Dermis blood vessel endothelial cell (primary cell): ENCODE measurements at regions not wholly inside any gene's neighbourhood (a gene's known extent, or its start where the extent isn't known, plus 50 kb on each side); places are given as distances from the start of the nearest gene placed in this dataset.

ENCODE experiments used
- DNase-seq: peaks from one replicate; pipeline ENCODE4 v3.0.0; 2010

DNA sequence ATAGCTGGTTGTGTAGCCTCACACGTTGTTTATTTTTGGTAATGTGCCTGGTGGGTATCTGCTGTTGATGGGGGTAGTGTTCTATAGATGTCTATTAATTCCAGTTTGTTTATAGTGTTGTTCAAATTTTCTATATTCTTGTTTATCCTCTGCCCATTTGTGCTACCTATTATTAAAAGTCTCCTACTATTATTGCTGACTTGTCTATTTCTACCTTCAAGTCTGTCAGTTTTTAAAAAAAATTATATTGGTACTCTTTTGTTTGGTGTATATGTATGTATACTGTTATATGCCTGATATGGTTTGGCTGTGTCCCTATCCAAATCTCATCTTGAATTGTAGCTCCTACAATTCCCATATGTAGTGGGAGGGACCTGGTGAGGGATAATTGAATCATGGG is 578.6 kb downstream of the PCDH7 start:
- DNase-seq, result no peak

DNA sequence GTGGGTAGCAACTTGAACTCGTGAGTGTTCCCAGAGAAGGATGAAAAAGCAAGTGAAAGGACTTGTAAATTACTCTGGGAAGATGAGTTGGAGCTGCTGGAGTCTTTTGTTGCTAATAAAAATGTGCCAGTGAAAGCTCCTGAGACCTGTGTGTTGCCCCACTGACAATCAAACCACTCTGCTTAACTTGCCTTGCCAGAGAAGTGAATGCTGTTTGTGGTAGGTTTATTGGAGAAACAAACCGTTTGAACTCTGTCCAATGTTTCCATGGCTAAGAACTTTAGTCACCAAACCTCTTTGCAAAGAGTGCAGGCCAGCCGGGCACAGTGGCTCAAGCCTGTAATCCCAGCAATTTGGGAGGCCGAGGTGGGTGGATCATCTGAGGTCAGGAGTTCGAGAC is 586.9 kb downstream of the PCDH7 start:
- no peak for DNase-seq

DNA sequence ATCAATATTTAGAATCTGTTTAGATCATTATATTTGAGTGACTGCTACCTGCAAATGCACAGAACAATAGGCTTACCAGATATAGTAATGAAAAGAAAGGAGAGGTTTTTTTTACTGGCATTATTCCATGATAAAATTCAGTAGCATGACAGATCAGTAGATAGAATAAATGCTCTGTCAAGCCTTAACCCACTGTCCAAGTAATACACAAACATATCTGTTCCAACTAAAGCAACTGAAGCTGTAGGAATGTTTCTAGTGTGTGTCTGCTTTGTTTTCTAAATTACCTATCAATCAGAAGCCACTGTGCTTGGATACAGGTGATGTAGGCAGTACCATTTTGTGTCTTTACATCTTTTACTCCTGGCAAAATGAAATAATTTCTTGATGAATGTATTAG is 604.6 kb downstream of the PCDH7 start:
- DNase-seq, result no peak

DNA sequence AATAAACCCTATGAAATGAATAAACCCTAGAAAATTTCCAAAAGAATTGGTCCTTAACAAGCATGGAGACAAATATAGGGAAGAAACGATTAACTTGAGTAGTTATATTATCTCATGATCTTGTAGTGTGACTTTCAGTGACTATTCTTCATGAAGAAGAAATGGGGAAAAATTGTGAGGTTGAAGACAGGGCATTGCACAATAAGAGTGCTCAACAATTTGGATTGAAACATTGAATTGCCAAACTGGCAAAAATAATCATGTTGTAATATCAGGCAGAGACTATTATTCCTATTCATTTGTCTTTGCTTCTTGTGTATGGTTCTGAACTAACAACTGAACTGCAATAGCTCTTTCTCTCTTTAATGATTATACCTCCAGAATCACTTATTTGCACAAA is 605.1 kb downstream of the PCDH7 start:
- DNase-seq, result no peak

DNA sequence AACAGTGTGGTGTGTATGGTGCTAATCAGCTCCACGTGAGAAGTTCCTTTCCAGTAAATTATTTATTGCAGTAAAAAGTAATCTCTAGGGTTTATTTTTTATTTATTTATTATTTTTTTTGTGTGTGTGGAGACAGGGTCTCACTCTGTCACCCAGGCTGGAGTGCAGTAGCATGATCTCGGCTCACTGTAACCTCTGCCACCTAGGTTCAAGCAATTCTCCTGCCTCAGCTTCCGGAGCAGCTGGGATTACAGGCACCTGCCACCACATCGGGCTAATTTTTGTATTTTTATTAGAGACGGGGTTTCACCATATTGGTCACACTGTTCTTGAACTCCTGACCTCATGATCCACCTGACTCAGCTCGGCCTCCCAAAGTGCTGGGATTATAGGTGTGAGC is 606.9 kb downstream of the PCDH7 start:
- DNase-seq, result no peak

DNA sequence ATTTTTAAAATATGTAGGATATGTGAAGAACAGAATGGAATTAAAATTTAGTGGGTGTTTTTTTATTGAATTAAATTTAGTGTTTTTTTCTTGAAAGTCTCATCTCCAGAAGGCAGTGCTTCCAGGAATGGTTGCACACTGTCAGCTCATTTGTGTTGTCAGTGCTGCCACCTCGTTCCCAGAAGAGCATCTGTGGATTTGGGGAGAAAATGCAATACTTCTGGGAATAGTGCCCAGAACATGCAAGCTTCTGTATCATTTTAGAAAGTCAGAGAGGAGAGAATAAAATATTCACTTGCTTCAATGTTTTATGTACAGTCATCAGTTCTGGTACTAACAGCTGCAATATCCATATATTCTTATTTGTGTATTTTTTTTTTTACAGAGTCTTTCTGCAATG is 608.8 kb downstream of the PCDH7 start:
- DNase-seq, result no peak

DNA sequence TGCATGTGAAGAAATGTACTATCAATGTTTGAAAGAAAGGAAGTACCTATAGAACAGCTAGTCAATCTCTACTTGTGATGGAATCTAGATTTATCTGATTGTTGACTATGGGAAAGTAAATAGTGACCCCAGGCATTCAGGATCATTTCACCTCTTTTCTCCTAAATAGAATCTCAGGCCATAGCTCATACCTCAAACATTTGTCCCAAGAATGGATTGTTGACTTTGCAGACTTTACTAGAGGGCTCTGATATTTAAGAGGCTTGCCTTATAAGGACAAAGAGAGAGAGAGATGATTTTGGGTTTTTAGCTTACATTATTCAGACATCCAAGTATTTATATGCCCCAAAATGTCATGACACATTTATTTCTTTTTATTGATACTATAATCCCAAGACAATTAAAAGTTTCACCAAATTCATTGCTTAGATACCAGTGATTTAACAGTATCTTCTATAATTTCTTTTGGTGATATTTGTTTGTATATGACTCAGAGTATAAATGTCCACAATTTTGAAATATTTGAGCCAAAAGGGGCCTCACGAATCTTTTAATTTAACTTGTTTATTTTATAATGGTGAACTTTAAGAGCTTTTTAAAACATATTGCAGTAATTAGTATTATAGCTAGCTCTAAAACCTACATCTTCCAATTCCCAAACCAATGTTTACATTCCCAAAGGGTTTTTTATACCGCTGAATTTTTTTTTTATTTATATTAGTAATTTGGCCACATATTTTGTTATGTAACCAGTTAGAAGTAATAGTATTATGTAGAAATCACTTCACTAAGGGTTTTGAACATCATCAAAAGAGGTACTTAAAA is 614.1 kb downstream of the PCDH7 start:
- DNase-seq, result no peak

DNA sequence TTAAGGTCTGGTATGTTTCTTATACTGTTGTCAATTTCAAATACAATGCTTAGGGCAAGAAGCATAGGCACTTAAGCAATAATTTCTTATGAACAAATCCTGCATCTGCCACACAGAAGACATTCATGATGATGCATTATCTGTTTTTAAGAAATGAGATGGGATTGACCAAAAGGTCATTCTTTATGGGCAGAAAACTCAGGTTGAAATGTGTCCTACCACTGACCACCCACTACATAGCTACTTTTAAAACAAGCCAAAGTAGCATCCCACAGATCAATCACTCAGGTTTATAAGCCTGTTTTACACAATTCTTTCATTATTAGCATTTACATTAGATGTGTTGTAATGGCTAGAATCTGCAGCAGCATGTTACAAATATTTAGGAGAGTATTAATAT is 617.8 kb downstream of the PCDH7 start:
- DNase-seq, result no peak

DNA sequence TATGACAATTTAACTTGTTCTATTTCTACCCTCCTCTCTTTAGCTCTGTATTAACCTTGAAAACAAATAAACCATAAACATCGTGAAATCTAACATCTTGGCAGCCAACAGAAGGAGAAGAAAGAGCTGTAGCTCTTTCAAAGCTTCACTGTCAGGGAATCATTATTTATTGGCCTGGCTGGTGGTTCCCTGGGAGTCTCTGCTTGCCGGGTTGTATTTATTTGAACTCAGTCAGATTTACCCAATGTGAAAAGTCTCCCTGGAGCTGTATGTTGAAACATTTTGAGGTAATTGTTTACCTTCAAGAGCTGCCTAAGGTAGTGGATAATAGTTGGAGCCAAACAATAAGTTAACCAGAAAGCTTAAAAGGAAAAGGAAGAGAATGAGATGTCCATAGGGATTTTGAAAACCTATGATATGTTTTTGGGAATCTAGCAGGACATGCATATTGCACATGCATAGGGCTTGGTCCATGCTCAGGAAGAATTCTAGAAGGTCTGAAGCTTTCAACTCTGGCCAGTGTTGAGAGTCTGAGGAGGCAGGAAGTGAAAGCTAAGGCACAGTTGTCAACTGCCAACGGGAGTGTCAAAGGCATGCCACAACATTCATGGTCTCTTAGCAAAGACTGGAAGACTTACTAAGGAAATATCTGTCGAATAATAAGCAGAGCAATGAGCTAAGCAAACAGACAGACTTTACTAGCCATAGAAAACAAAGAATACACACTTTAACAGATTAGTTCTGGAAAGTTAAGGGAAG is 621.6 kb downstream of the PCDH7 start:
- no peak for DNase-seq

DNA sequence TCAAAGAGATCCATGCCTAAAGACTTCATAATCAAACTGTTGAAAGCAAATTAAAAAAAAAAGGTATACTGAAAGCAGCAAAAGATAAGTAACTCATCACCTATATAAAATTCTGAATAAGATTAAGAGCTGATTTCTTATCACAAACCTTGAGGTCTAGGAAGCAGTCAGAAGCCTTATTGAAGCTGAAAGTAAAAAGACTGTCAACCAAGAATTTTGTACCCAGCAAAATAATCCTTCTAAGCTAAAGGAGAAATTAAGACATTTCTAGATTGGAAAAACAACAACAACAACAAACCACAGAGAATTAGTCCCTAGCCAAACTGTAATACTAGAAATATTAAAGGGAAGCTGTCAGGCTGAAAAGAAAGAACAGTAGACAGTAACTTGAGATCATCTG is 622.9 kb downstream of the PCDH7 start:
- DNase-seq, result no peak

DNA sequence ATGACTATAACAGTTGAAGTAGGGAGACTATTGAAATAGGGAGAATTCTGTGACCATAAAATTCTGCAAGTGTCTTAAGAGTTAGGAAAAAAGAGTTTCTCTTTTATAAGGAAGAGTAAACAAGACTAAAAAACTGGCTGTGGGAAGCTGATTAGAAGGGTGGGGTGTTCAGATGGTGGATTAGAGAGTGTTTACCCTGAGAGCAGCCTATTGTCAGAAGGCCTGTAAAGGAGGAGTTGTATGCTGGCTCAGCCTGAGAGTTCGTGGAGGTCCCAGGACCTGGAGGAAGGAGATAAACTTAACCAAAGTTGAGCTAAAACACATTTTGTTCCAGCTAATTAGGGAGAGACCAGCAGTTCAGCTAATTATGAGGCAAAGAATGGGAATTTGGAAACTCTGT is 629.7 kb downstream of the PCDH7 start:
- no peak for DNase-seq

DNA sequence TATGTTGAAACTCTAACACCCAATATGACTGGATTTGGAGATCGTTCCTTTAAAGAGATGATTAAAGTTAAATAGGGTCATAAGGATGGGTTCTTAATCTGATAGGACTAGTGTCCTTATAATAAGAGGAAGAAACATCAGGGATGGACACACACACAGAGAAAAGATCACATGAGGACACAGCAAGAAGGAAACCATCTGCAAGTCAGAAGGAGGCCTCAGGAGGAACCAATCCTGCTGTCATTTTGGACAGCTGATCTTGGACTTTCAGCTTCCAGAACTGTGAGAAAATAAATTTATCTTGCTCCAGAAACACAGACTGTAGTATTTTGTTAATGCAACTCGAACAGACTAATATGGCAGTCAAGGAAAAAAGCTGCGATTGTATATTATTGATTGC is 631.5 kb downstream of the PCDH7 start:
- no peak for DNase-seq

DNA sequence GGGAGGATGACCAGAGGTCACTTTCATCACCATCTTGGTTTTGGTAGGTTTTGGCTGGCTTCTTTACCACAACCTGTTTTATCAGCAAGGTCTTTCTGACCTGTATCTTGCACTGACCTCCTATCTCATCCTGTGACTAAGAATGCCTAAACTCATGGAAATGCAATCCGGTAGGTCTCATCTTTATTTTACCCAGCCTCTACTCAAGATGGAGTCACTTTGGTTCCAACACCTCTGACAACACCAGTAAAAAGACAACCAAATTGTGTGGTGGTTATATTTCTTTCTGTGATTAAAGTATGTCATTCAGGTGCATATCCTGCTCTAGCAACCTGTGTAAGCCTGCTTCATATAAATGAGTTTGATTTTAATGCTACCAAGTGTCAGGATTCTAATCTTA is 636.7 kb downstream of the PCDH7 start:
- no peak for DNase-seq

DNA sequence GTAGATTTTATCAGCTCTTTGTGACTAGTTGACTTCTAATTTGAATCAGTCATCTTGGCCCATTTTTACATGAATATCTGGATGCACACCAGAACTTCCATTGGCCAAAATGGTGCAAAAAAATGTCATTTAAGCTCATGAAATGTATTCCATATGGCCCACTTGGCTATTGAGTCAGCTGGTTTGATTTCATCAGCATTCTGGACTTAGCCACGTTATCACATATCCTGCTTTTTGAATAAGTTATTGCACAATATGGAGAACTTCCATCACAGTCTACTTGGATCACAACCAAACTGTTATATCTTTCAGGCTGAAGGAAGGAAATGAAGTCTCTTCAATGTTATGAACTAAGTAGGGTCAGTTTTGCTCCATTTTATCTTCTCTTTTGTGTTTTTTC is 640.6 kb downstream of the PCDH7 start:
- DNase-seq, result no peak

DNA sequence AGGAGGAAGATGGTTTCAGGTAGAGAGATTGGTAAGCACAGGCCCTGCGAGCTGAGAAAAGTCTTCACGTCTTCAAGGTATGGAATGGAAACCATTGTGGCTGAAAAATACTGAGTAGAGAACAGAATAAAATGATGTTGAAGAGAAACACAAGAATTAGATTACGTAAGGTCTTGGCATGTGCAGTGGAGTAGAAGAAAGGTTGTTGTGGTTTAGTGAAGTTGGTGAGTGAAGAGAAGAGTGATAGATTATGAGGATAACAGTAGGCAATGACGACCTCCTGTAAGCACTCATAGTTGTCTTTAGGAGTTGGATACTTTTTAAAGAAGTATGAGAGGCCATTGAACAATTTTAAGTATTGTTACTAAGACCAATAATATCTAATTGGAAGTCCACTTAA is 642.6 kb downstream of the PCDH7 start:
- DNase-seq, result no peak

DNA sequence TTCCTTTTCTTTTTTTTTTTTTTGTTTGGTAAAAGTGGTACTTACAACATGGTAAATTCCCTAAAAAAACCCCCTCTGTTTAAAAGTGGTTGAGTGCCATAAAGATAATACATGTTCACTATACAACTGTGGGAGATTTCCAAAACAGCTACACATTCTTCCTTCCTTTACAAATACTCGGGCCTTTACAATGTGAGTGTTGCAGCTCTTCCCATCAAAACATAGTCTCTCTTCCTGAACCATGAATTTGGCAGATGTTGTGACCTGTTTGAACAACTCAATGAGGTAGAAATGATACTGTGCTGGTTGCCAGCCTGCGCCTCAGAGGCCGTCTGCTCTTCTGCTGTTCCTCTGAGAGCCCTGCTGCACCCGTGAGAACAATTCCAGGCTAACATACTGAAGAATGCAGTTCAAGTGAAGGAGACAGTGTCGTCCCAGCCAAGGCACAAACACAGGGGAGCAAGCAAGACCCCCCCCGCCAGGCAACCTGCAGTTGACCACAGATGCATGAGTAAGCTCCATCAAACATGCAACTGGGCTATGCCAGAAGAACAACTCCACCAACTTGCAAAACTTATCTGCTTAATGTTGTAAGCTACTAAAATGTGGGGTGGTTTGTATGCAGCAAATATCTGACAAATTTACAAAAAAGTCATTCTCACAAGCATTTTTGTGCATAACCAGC is 645.0 kb downstream of the PCDH7 start:
- DNase-seq, result no peak

DNA sequence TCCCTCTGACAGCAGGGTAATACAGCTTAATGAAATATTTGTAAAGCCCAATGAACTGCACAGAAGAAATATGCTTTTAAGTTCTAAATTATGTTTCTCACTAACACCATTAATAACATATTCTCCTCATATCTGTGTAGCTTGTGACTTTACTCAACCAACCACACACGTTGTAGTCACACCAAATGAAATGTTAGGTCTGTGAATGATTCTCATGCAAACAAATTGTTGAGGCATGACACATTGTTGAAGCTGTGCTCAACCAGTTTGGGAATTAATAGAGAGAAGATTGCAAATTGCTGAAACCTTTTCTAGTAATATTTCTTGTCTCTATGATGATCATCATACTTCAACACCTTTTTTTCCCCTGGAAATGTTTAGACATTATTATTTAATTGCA is 645.9 kb downstream of the PCDH7 start:
- no peak for DNase-seq

DNA sequence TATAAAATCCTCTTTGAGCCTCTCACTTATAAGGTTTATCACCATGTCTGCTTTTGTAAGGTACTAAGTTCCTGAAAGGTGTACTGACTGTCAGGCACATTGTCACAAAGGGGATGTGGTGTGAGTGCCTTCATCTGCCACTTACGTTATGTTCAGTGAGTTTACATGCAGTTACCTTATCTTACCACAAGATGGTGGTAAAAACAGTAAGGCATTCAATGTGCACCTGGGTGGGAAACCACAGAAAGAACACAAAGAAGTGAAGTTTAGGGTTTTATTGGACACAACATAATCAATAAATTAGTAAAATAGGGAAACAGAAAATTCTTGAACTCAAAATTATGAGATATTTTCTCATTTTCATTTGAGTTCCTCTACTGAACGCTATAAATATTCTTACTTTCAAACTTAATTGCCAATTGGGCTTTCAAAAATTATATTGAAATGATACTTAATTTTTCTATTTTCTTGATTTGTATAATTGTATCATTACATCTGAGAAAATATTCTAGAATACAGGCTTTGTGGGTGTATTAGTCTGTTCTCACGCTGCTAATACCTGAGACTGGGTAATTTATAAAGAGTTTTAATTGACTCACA is 650.8 kb downstream of the PCDH7 start:
- DNase-seq, result peak; percentile 44

DNA sequence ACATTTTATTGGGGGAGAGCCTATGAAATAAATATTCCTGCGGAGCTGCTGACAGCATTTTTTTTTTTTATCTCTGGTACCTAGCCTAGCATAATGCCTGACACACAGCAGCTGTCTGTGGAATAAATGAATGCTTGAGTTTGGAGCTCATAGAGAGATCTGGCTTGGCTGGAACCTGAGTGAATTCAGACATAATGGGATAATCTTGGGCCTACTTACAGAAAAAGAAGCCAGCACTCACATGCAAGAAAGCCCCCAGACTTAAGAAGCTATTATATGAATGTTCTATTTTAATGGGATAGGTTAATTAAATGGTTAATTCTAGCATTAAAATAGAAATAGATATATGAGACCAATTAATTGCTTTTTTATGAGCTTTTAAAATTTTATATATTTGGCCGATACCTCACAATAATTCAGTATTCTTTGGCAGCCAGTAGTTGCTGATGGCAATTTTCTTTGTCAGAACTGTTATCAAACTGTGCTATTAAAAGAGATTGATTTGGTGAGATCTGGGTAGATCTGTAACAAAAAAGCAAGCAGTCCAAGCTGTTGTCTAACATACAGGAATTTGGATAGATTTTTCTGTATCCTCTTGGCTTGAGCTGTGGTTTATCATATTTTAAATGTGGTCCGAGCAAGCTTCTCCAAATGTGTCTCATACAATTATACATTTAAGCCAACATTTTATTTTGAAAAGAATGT is 654.2 kb downstream of the PCDH7 start:
- DNase-seq, result no peak

DNA sequence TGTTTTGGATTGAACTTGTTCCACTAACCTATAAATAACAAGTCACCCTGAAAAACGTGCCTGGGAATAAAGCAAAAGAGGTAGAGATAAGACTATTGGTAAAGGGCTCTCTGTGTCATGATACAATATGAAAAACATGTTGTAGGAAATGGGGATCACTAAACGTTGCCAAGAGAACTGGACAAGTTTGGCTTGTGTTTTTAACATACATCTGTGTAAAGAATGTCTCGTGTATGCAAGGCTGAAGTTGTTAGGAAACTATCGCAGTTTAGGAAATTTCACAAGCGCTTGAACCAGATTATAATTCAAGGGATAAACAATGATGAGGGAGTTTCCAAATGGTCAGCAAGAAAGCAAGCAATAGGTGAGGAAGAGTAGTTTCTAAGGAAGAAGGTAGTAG is 655.8 kb downstream of the PCDH7 start:
- DNase-seq, result no peak

DNA sequence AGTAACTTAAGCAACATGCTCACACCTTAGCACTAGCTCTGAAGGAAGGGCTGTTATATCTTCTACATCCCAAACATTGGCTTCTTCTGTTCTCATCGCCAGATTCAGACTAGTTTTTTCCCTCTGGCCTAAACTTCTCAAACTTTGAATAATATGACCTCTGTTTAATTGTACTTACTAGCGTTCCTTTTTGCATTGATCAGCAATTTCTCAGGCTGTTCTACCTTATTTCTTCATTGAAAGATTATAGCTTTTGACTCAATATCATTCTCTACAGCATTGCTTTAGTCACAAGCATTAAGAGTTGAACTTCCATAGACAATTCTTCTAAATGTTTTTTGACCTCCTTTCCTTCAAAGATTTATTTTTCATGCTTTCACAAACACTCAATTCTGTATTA is 659.2 kb downstream of the PCDH7 start:
- DNase-seq, result no peak

DNA sequence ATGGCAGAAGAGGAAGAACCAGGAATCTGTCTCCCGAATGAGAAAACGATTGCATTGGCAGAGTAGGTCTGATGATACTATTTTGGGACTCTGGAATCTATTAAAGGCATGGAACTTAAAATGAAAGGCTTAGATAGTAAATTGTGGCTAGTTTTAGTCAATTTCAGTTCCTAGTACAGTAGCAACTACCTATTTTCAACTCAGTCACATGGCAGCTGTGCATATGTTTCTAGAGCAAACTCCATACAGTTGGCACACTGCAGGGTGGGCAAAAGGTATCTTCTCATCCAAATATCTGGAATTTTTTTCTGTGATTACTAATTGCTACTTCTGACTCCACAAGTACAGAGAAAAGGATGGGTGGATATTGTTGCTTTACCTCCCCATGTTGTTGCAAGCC is 663.6 kb downstream of the PCDH7 start:
- no peak for DNase-seq

DNA sequence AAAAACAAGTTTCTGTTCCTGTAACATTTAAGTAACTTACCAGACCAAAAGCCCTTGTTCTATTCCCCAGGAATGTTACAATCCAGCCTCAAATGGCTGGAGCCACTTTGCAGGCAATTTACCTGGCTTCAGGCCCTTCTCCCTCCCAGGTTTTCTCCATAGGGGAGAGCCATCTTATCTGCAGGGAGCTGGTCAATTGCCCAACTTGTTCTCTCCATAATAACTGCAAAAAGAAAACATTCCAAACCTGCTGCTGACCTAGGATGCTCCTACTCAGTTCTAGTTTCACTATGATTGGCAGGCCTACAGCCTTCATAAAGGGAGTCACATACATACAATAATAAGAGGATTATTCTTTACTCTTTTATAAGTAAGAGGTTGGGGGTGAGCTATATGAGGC is 670.7 kb downstream of the PCDH7 start:
- no peak for DNase-seq
